Lung microvascular endothelial cell (primary cell): ENCODE measurements at regions not wholly inside any gene's neighbourhood (a gene's known extent, or its start where the extent isn't known, plus 50 kb on each side); places are given as distances from the start of the nearest gene placed in this dataset.
A peak's percentile ranks its signal among the peaks of the same experiment; 100 is the strongest.
"Not testable (repeated sequence)": the region's sequence is repeated elsewhere in the genome, so short reads cannot be mapped to it uniquely, and the experiment has no call there.

Source experiments
- DNase-seq, 2 donors: peaks; one replicate each; pipeline versions ENCODE4 v3.0.0 to v3.0.0-alpha.2; 2010; ENCODE audit warnings: low read depth in 2 of 2

DNA sequence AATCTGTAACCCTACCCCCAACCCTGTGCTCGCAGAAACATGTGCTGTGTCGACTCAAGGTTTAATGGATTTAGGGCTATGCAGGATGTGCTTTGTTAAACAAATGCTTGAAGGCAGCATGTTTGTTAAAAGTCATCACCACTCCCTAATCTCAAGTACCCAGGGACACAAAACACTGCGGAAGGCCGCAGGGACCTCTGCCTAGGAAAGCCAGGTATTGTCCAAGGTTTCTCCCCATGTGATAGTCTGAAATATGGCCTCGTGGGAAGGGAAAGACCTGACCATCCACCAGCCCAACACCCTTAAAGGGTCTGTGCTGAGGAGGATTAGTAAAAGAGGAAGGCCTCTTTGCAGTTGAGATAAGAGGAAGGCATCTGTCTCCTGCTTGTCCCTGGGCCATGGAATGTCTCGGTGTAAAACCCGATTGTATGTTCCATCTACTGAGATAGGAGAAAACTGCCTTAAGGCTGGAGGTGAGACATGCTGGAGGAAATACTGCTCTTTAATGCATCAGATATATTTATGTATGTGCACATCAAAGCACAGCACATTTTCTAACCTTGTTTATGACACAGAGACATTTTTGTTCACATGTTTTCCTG is 94.4 kb downstream of the LSM3 start:
- DNase-seq: not testable (repeated sequence)

- no peak for DNase-seq
These were observed 95.4 kb downstream of the LSM3 start for GRCh38 chr3:14273901-14274611.

DNA sequence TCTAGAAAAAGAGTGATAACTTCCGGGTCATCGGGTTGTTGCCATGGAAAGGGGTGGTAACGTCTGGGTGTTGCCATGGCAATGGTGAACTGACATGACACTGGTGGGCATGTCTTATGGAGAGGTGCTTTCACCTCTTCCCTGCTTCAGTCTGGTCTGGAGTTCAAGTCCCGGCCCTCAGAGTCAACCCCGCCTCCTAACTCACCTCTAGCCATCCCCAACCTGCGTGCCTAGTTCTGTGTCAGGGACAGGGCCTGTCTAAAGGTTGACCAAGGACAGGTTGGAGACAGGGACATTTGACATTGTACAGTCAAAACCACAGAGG is 96.0 kb downstream of the LSM3 start:
- DNase-seq: no peak

GRCh38 chr3:14274999-14275961 is 96.7 kb downstream of the LSM3 start:
- peak; percentile 29 to 52 for DNase-seq

- DNase-seq: no peak
These were observed 97.6 kb downstream of the LSM3 start for GRCh38 chr3:14275962-14276909.

DNA sequence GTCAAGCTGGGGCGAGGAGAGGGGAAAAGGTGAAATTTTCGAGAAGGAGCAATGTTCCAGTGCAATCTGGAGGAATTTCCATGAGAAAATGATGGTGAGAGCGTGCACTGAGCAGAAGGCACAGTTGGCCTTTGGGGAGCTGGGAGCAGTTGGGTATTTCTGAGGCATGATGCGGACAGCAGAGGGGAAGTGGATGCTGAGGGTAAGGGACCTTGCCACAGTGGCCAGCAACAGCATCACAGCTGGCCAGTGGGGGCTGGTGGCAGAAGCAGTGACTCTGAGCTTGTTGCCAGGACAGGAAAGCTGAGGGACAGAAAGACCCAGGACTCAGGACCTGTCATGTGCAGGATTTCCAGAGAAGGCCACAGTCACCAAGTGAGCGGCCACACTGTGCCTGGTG is 98.9 kb downstream of the LSM3 start:
- DNase-seq: no peak

- DNase-seq: no peak
These were observed 99.7 kb downstream of the LSM3 start for GRCh38 chr3:14278265-14278798.

- DNase-seq: no peak
These were observed 100.4 kb downstream of the LSM3 start for GRCh38 chr3:14278799-14279625.

DNA sequence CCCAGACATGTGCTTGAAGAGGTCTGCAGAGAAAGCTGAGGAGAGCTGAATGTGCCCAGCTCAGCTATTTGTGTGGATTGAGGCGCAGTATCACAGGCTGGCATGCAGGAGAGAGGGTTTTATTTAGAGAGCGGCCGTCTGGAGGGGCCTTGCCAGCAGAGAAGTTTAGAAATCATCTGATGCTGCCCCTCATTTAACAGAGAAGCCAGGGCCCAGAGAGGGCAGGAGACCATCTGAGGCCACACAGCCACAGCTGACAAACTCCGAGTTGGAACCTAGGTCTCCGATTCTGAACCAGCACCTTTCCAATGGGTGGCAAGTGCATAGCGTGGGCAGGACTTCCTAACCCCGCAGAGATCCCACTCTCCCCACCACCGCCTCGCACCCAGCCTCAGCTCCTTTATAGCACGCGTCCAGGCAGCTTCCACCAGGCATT is 101.0 kb downstream of the LSM3 start:
- DNase-seq: no peak

- DNase-seq: no peak
These were observed 101.7 kb downstream of the LSM3 start for GRCh38 chr3:14280326-14280725.

DNA sequence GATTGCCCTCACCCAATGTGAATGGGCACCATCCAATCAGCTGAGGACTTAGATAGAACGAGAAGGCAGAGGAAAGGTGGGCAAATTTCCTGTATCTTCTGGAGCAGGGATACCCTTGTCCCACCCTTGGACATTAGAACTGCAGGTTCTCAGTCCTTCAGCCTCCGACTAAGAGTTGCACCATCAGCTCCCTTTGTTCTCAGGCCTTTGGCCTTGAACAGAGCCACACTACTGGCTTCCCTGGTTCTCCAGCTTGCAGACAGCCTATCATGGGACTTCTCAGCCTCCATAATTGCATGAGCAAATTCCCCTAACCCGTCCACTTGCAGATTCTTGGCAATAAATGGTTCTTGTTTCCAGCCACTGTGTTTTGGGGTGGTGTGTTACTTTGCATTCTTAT is 102.4 kb downstream of the LSM3 start:
- DNase-seq: no peak

DNA sequence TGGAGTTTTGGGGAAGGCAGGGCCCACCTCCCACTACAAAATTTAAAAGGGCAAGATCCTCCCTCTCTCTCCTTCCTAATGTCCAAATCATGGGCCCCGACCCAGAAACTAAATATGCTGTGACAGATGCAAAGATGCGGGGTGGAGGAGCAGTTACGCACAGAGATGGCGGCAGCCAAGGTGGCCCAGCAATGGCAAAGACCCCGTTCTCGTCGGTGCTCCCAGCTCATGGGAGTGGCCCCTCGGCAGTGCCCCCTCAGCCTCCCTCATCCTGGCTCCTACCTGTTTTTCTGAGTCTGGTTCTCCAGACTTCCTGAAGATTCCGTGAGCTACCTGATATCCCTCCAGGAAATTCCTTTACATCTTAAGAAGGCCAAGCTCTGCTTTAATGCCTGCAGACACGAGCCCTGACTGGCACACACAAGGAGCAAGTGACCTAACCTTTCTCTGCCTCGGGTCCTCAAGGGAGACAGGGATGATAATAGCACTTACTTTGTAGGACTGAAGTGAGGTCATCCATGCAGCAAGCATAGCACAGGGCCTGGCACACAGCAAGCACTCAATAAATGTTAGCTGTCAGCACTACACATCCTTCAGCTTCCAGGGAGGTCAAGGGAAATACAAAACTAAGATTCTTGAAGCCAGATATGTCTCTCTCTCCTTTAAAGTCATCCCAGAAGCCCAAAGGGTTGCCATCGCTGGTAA is 103.5 kb downstream of the LSM3 start:
- no peak for DNase-seq

DNA sequence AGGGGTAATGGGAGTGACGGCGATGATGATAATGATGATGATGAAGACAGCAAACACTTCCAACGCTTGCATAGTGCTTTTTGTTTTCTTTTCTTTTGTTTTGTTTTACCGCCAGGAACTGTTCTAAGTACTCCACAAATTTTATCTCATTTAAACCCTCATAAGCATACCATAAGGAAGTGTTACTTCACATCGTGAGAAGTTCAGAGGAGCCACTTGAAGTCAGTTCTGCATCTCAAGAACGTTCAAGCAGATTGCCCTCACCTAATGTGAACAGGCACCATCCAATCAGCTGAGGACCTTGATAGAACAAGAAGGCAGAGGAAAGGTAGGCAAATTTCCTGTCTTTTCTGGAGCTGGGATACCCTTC is 104.1 kb downstream of the LSM3 start:
- no peak for DNase-seq

GRCh38 chr3:14283092-14283812 is 104.6 kb downstream of the LSM3 start:
- no peak for DNase-seq

- no peak for DNase-seq
These were observed 105.3 kb downstream of the LSM3 start for GRCh38 chr3:14283813-14284438.

DNA sequence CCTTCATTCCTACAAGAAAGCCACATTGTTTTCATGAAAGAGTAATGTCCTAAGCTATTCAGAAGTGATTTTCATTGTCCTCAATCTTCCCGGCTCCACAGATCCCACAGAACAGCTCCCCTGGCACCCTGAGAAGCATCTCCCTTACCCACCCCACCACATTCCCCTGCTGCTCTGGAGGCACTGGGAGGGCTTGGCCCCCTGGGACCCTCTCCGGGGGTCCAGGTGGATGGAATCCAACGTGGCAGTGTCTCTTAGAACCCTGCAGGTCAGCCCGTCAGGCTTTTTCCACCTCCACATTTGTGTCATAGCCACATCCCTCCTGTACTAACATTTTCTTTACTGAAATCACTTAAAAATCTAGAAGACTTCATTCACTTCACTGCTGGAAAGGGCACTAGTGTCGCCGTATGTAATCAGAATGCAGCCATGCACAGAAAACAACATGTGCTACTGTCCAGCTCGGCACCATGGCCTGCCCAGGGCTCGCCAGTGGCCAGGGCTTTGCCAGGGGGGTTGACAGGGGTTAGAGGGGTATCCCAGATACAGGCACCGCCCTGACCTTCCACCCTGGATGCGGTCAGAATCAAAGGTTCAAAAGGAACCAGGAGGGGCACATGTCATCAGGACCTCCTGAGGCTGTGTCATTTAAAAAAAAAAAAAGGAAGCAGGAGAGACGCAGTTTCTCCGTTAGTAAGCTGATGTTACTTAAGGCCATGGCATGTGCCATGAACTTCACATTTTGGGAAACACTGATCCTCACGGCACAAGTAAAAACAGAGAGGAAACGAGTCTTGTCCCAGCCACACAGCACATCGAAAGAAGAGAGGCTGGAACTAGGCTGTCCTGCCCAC is 106.3 kb downstream of the LSM3 start:
- no peak for DNase-seq

DNA sequence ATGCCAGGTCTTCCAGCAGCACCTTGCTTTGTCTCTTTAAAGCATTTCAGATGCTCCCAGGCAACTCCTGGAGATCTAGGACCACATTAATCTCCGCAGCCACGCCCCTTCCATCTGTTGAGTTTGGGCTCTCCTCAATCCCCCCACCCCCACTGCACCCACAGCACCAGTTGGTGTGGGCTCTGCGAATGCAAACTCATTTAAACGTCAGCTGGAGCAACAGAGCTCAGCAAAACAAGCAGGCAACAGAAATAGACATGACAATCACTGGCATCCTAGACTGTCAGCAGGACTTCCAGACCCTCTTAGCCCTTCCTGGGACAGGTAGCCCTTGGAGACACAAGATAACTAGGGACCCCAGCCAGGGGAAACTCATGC is 106.9 kb downstream of the LSM3 start:
- DNase-seq: no peak
